Chondrocyte (in vitro differentiated cells): ENCODE measurements at regions not wholly inside any gene's neighbourhood (a gene's known extent, or its start where the extent isn't known, plus 50 kb on each side); places are given as distances from the start of the nearest gene placed in this dataset.

ENCODE experiments used
- DNase-seq: peaks from one replicate; pipeline ENCODE4 v3.0.0; 2021; ENCODE audit warnings: mixed read lengths, low spot score
- H3K27ac Mint-ChIP-seq: one replicate; pipeline ENCODE4 v1.8.0; 2021; ENCODE audit warnings: mild to moderate bottlenecking, moderate library complexity, mixed read lengths; ENCODE audit not compliant: unreplicated experiment
- H3K27me3 Mint-ChIP-seq: 2 replicates; pipeline ENCODE4 v1.8.0; 2021; ENCODE audit warnings: low read depth, mixed read lengths
- H3K36me3 Mint-ChIP-seq: 2 replicates; pipeline ENCODE4 v1.8.0; 2021; ENCODE audit warnings: low read depth, mixed read lengths
- H3K4me1 Mint-ChIP-seq: 2 replicates; pipeline ENCODE4 v1.8.0; 2021; ENCODE audit warnings: low read depth, mild to moderate bottlenecking, mixed read lengths
- H3K4me3 Mint-ChIP-seq: one replicate; pipeline ENCODE4 v1.8.0; 2021; ENCODE audit warnings: mild to moderate bottlenecking, moderate library complexity, mixed read lengths; ENCODE audit not compliant: unreplicated experiment
- H3K9me3 Mint-ChIP-seq: 2 replicates; pipeline ENCODE4 v1.8.0; 2021; ENCODE audit warnings: low read depth, mixed read lengths
- TF ChIP-seq, protein P1 (sequence below): fragments of 200-600 bp; sonication (generic); IDR thresholded peaks from 2 replicates; pipeline ENCODE4 v1.5.0; 2021; ENCODE audit warnings: antibody characterized with exemption, mild to moderate bottlenecking, moderate library complexity

DNA sequence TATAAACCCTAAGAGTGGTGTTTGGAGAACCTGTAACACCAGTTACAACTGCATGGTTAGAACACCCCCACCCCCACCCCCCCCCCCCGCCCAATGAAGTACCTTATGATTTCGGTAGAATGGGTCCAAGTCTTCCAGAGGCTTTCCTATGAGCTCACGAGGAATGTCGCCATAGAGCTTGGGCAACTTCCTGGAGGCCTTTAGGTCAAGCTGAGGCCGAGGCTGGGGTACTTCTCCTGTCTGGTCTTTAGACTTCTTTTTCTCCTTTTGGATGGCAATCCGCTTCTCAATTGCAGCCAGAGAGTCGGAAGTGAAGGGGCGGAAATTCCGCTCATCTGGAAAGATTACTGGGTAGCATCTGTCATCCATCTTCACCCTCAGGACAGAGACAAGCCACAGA lies 101.8 kb downstream of the SCN11A start:
- TF ChIP-seq, protein P1, sequence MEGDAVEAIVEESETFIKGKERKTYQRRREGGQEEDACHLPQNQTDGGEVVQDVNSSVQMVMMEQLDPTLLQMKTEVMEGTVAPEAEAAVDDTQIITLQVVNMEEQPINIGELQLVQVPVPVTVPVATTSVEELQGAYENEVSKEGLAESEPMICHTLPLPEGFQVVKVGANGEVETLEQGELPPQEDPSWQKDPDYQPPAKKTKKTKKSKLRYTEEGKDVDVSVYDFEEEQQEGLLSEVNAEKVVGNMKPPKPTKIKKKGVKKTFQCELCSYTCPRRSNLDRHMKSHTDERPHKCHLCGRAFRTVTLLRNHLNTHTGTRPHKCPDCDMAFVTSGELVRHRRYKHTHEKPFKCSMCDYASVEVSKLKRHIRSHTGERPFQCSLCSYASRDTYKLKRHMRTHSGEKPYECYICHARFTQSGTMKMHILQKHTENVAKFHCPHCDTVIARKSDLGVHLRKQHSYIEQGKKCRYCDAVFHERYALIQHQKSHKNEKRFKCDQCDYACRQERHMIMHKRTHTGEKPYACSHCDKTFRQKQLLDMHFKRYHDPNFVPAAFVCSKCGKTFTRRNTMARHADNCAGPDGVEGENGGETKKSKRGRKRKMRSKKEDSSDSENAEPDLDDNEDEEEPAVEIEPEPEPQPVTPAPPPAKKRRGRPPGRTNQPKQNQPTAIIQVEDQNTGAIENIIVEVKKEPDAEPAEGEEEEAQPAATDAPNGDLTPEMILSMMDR, result no peak
- DNase-seq, result no peak
- H3K9me3 Mint-ChIP-seq, result no peaks in the 10 kb centered on the region
- no peak overlapping the region for H3K27ac Mint-ChIP-seq
- H3K4me1 Mint-ChIP-seq, result no peaks in the 10 kb centered on the region
- peaks cover 9% of the 10 kb centered on the region for H3K27me3 Mint-ChIP-seq
- H3K36me3 Mint-ChIP-seq, result no peaks in the 10 kb centered on the region
- no peak overlapping the region for H3K4me3 Mint-ChIP-seq

DNA sequence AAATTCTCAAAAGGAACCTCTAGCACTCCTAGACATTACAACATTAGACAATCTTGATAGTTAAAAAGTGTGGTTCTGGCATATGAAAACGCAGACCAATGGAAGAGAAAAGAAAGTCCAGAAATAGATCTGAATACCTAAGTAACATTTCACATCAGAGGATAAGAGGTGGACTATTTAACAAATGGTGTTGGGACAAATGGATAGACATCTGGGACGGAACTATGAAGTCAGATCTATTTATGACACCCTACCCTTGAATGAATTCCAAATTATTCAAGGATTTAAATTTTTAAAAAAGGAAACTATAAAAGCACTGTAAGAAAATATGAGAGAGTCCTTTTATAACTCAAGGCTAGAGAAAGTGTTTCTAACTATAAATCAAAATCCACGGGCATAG lies 111.3 kb downstream of the SCN11A start:
- Mint-ChIP-seq H3K27me3 (peaks cover 1% of the 10 kb centered on the region), H3K4me3 (no peak overlapping the region), H3K27ac (no peak overlapping the region), H3K9me3 (peaks cover 12% of the 10 kb centered on the region), H3K4me1 (no peaks in the 10 kb centered on the region), H3K36me3 (peaks cover 3% of the 10 kb centered on the region)
- TF ChIP-seq, protein P1, result no peak
- DNase-seq, result no peak

DNA sequence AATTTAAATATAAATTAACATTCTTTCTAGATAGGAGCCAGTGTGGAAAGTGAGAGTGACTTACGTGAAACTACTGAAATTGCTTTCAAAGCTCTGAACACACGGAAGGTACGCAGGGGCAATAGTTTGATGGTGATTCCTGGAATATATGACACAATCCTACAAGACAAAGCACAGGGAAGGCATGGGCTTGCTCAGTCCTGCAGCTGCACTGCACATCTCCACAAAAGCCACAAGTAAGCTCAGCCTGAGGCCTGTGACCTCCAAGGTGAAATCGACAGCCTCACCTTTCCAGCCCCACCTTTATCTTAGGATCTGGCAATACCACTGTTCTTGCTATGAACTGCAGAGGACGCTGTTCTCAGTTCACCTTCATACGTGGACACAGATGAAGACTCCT lies 109.3 kb upstream of the SCN10A start:
- DNase-seq, result no peak
- peaks cover 4% of the 10 kb centered on the region for H3K27me3 Mint-ChIP-seq
- H3K4me1 Mint-ChIP-seq, result no peaks in the 10 kb centered on the region
- H3K4me3 Mint-ChIP-seq, result no peak overlapping the region
- no peak overlapping the region for H3K27ac Mint-ChIP-seq
- H3K9me3 Mint-ChIP-seq, result no peaks in the 10 kb centered on the region
- H3K36me3 Mint-ChIP-seq, result no peaks in the 10 kb centered on the region
- TF ChIP-seq, protein P1, result no peak

DNA sequence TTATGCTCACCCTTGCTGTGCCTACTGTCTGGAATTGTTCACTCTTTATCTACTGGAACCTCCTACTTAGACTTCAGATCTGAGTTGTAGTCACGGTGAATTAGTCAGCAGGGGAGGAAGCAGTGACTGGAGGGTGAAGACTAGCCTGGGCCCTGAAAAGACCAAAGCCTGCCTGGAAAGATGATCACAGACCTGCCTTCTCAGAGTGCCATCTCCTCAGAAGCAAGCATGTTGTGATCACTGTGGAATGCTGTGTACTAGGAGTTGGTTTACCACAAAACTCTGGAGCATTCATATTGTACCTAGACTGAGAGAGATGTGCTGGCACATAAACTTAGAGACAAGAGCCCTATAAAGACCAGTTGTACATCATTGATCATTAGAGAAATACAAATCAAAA lies 100.7 kb upstream of the SCN10A start:
- Mint-ChIP-seq H3K4me3 (no peak overlapping the region), H3K27ac (no peak overlapping the region), H3K9me3 (no peaks in the 10 kb centered on the region), H3K4me1 (no peaks in the 10 kb centered on the region), H3K36me3 (no peaks in the 10 kb centered on the region), H3K27me3 (no peaks in the 10 kb centered on the region)
- DNase-seq, result no peak
- TF ChIP-seq, protein P1, result no peak

DNA sequence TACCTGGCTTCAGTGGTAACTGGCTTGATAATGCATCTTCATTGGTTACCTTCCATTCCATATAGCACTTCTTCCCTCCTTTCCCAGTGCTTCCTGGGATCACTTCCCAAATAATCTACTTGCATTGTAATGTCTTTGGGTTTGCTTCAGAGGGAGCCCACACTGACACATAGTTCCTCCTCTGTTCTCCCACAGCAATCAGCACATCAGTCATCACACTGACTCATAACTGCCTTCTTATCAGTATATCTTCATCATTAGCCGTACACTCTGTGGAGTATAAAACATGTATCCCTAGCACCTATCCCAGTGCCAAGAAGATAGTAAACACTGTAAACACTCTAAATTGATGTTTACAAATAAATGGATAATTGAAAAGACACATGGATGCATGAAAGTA lies 91.4 kb upstream of the SCN10A start:
- TF ChIP-seq, protein P1, result no peak
- no peaks in the 10 kb centered on the region for H3K36me3 Mint-ChIP-seq
- H3K4me3 Mint-ChIP-seq, result no peak overlapping the region
- H3K27me3 Mint-ChIP-seq, result peaks cover 9% of the 10 kb centered on the region
- H3K27ac Mint-ChIP-seq, result no peak overlapping the region
- no peaks in the 10 kb centered on the region for H3K9me3 Mint-ChIP-seq
- H3K4me1 Mint-ChIP-seq, result no peaks in the 10 kb centered on the region
- DNase-seq, result no peak
